ENCODE measurements at regions not wholly inside any gene's neighbourhood (a gene's known extent, or its start where the extent isn't known, plus 50 kb on each side); places are given as distances from the start of the nearest gene placed in this dataset.

- ChIA-PET CTCF (no interaction called here), POLR2A (no interaction called here)
These were observed 1427.4 kb downstream of the PCDH7 start for GRCh38 chr4:32147446-32148085.

DNA sequence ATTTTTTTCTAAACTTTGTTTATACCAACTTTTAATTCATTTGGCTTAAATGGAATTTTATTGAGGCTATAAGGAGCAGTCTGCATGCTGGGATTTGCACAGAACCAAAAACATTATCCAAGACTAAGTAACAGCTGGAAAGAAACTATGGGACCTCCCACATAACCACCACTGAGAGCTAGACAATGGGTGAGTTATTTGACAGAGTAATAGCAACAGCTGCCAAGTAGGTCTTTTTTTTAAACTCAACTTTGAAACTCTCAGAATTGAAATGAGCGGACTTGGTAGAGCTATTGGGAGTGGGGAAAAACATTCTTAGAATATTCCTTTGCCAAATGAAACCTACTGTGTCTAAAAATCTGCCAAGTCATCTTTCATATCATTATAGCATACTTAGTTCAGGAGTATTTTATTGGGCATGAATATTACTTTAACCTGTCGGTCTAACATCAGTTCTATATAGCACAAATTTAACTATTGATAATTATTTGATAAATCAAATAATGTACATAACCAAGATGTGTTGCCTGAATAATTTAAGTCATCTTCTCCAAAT is 1428.0 kb downstream of the PCDH7 start:
- ChIA-PET CTCF (no interaction called here), POLR2A (no interaction called here)

- ChIA-PET CTCF (no interaction called here), POLR2A (no interaction called here)
These were observed 1438.8 kb downstream of the PCDH7 start for GRCh38 chr4:32158961-32159360.

- ChIA-PET POLR2A (no interaction called here), CTCF (no interaction called here)
These were observed 1441.2 kb downstream of the PCDH7 start for GRCh38 chr4:32161392-32161791.

DNA sequence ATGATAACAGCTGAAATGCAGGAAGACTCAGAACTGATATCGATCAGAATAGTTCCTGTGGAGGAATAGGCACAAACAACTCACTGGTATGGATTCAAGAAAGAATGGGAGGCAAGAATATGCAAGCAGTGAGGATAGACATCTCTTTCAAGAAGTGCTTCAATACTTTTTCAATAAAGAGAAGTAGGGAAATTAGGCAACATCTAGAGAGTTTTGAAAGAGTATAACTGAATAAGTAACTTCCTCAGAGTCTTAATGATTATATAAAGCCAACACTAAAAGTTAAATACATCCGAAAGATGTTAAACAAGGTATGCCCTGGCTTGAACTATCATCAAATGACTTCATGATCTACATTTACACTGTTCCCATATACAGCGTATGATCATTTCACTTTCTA is 1443.0 kb downstream of the PCDH7 start:
- CTCF ChIA-PET: no interaction called here
- POLR2A ChIA-PET: no interaction called here

- CTCF ChIA-PET: no interaction called here
- POLR2A ChIA-PET: no interaction called here
These were observed 1449.7 kb downstream of the PCDH7 start for GRCh38 chr4:32169841-32170240.

GRCh38 chr4:32172086-32172485 is 1451.9 kb downstream of the PCDH7 start:
- ChIA-PET POLR2A (no interaction called here), CTCF (no interaction called here)

- CTCF ChIA-PET: no interaction called here
These were observed 1452.6 kb downstream of the PCDH7 start for GRCh38 chr4:32172761-32173160.

DNA sequence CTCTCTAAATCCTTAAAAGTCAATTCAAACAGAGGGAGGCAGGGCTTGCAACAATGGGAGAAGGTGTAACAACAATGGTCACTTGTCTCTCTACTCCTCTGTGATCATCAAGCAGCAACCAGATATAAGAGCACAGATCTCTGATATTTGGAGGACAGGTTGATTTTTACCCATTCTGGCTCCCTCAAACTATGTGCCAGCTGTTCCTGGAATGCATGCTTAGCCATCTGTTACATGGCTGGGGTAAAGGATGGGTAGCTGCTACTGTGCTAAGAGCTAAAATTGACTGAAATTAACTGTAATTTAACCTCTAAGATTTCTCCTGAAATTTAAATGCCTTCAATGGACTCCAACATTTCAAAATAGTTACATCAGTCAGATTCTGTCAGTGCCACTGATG is 1459.9 kb downstream of the PCDH7 start:
- ChIA-PET POLR2A (no interaction called here), CTCF (no interaction called here)

More at GRCh38 chr4:32172761-32173160, 1452.6 kb downstream of the PCDH7 start:
- POLR2A ChIA-PET: no interaction called here

DNA sequence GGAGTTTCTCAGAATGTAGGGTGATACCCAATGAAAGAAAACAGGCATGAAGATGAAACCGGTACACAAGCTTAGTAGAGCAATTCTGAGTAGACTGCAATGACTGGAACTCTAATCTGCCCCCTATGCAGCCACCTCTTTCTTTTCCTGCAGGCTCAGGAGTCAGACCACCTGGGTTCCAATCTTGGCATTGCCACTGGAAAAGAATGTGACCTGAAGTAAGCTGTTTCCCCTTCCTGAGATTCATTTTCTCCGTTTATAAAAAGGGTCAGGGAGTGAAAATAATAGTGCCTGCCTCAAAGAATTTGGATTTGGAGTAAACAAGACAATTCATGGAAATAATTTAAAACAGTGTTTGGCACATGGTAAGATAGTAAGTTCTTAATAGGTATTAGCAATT is 1464.0 kb downstream of the PCDH7 start:
- ChIA-PET CTCF (no interaction called here), POLR2A (no interaction called here)

DNA sequence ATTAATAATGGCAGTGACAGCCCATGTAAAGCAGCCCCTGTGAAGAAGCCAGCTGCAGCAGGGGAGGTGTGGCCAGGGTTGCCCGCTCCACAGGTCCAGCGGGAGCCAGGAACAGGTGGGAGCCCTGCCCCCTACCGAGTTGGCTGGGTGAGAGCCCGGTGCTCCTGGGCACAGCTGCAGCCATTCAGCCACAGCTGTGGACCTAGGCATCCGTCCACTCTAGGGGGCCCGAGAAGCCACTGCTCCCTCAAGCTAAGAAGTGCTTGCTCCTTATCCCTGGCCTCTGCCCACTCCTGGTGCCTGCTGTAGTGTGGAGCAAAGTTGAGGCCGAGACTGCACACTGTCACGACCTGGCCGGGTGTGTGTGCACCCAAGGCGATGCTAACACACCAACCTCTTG is 1469.0 kb downstream of the PCDH7 start:
- CTCF ChIA-PET: no interaction called here
- POLR2A ChIA-PET: no interaction called here

GRCh38 chr4:32189788-32190187 is 1469.6 kb downstream of the PCDH7 start:
- CTCF ChIA-PET: no interaction called here
- POLR2A ChIA-PET: no interaction called here

DNA sequence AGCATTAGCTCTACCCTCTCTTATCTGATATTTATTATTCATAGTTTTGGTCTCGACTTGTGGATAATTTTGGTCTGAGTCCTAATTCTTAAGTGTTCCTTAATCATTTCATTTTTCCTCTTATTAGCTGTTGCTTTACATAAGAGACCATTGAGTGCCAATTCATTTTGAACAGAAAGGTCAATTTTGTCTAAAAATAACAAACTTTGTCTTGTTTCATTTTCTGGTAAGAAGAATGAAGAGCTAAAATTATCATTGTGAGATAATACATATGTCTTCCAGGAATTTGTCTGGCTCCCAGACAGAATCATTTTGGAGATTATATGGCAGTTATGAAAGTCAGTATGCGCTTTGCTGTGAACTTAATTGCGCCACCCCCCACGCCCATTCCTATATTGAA is 1471.8 kb downstream of the PCDH7 start:
- ChIA-PET CTCF (no interaction called here), POLR2A (no interaction called here)

DNA sequence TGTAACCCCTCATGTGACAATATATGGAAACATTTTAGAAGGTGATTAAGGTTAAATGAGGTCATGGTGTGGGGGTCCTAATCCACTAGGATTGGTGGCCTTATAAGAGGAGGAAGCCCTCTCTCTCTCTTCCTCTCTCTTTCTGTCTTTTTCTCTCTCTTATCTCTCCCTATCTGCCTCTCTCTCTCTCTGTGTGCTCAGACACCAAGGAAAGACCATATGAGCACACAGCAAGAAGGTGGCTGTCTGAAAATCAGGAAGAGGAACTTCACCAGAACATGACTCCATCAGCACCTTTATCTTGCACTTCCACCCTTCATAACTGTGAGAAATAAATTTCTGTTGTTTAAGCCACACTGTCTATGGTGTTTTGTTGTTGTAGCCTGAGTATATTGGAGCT is 1472.2 kb downstream of the PCDH7 start:
- ChIA-PET POLR2A (no interaction called here), CTCF (no interaction called here)

DNA sequence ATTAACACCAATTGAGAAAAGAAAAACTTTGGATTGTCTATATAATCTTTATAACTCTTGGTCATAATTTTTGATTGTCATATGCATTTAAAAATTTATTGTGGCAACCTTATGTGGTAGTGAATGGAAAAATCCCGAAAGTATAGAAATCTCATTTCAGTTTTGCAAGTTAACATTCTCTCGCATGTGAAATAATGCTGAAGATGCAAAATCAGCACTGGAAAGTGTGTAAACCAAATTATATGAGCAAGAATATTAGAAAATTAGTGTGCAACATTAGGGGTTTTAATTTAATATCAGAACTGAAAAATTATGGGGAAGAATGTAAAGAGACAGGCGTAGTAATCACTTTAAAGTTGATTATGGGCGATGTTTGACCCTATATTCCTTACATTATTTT is 1472.8 kb downstream of the PCDH7 start:
- CTCF ChIA-PET: no interaction called here

DNA sequence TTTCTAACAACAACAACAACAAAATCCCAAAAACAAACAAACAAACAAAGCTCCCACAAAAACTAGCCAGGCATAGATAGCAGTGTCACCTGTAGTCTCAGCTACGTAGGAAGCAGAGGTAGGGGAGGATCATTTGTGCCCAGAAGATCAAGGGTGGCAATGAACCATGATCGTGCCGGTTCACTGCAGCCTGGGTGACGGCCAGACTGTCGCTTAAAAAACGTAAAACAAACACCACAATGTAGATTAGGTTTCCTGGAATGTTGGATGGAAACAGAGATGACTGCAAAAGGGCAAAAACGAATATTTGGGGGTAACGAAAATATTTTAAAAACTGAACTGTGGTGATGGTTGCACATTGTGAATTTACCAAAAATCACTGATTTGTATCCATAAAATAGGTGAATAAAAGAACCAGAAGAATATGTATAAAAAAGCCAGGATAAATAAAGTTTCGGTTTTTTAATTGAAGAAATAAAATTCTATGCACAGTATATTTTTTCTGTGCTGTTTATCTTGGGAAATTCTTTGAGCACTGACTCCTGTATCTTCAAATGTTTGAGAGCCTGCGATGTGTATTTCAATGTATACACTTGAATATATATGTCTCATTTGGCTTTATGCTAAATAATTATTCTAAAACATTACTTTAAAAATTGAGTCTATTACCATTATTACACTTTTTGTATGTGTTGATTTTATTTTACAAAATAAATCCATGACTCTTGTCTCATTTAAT is 1477.0 kb downstream of the PCDH7 start:
- ChIA-PET POLR2A (no interaction called here), CTCF (no interaction called here)

More for the DNA sequence above, 1472.8 kb downstream of the PCDH7 start:
- POLR2A ChIA-PET: no interaction called here

DNA sequence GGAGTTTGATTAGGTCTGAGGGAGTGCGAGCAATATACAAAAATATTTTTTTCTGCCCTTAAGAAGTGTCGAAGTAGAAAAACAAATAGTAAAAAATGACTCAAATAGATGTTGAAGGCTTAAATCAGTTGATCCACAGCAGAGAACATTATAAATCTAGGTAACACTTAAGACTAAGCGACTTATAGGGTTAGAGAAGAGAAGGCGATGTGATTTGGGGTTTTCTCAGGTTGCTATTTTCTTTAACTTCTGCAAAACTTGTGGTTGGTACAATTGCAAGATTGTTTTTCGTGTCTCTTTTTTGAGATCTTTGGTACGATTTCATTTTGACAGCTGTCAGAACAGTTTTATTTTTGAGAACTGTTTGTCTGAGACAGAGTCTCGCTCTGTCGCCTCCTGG is 1479.5 kb downstream of the PCDH7 start:
- ChIA-PET POLR2A (no interaction called here), CTCF (no interaction called here)

- CTCF ChIA-PET: no interaction called here
- POLR2A ChIA-PET: no interaction called here
These were observed 1483.2 kb downstream of the PCDH7 start for GRCh38 chr4:32203340-32203739.

DNA sequence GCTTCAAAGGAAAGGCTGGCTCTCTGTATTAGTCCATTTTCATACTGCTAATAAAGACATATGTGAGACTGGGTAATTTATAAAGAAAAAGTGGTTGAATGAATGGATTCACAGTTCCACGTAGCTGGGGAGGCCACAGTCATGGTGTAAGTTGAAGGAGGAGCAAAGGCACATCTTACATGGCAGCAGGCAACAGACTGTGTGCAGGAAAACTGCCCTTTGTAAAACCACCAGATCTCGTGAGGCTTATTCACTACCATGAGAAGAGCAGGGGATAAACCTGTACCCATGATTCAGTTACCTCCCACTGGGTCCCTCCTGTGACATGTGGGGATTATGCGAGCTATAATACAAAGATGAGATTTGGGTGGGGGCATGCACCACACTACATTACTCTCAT is 1486.6 kb downstream of the PCDH7 start:
- ChIA-PET CTCF (no interaction called here), POLR2A (interaction anchor here (0.6 kb wide), 1 partner anchor 532 kb away, joined by 3 read pairs; no protein-coding TSS in a partner anchor)

DNA sequence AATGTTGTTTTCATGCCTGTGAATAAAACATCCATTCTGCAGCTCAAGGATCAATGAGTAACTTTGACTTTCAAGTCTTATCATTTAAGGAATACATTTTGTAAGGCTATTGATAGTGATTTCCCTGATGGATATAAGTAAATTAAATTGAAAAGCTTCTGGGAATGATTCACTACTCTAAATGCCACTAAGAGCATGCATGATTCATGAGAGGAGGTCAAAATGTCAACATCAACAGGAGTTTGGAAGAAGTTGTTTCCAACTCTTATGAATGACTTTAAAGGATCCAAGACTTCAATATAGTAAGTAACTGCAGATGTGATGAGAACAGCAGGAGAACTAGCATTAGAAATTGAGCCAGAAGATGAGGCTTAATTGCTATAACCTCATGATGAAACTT is 1487.3 kb downstream of the PCDH7 start:
- CTCF ChIA-PET: no interaction called here

GRCh38 chr4:32215277-32215676 is 1495.1 kb downstream of the PCDH7 start:
- POLR2A ChIA-PET: no interaction called here
- CTCF ChIA-PET: no interaction called here

More for the DNA sequence above, 1487.3 kb downstream of the PCDH7 start:
- POLR2A ChIA-PET: interaction anchor here (0.6 kb wide), 1 partner anchor 532 kb away, joined by 3 read pairs; no protein-coding TSS in a partner anchor

DNA sequence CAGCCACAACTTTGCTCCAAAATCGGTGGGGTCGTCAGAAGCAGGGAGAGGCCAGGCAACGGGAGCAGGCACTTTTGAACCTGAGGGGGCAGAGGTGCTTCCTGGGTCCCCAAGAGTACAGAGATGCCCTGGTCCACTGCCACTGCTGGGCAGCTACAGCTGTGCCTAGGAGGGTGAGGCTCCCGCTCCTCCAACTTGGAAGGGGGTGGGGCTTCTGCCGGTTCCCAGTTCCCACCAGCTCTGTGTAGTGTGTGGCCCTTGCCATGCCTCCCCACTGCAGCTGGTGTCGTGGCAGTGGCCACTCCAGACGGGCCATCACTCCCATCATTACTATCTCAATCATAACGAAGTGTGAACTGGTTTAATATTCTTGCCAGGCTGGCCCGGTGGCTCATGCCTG is 1496.3 kb downstream of the PCDH7 start:
- ChIA-PET POLR2A (no interaction called here), CTCF (no interaction called here)

Data from activated CD8-positive, alpha-beta memory T cell treated with anti-CD3 and anti-CD28 coated beads for 36 hours (primary cell).